Ishikawa (cell line): ENCODE measurements at regions not wholly inside any gene's neighbourhood (a gene's known extent, or its start where the extent isn't known, plus 50 kb on each side); places are given as distances from the start of the nearest gene placed in this dataset.

Source experiments
- CEBPB ChIP-seq: IDR thresholded peaks from 2 replicates; pipeline ENCODE4 v1.6.1; 2012
- CREB1 ChIP-seq: IDR thresholded peaks from 2 replicates; pipeline ENCODE4 v1.6.1; 2012; ENCODE audit warnings: low read depth
- EGR1 ChIP-seq: IDR thresholded peaks from 2 replicates; pipeline ENCODE4 v1.6.1; 2012
- EP300 ChIP-seq: IDR thresholded peaks from 2 replicates; pipeline ENCODE4 v1.6.1; 2012; ENCODE audit warnings: borderline replicate concordance
- FOXM1 ChIP-seq: IDR thresholded peaks from 2 replicates; pipeline ENCODE4 v1.6.1; 2012; ENCODE audit warnings: low read depth, borderline replicate concordance
- MAX ChIP-seq: IDR thresholded peaks from 2 replicates; pipeline ENCODE4 v1.6.1; 2012
- NFIC ChIP-seq: IDR thresholded peaks from 2 replicates; pipeline ENCODE4 v1.6.1; 2012
- RAD21 ChIP-seq: IDR thresholded peaks from 2 replicates; pipeline ENCODE4 v1.6.1; 2012; ENCODE audit warnings: low read depth
- REST ChIP-seq: IDR thresholded peaks from 2 replicates; pipeline ENCODE4 v1.6.1; 2012; ENCODE audit warnings: low read depth, mild to moderate bottlenecking
- TAF1 ChIP-seq: IDR thresholded peaks from 2 replicates; pipeline ENCODE4 v1.6.1; 2012; ENCODE audit warnings: low read depth, mild to moderate bottlenecking
- TCF12 ChIP-seq: IDR thresholded peaks from 2 replicates; pipeline ENCODE4 v1.6.1; 2012; ENCODE audit warnings: low read depth
- TEAD4 ChIP-seq: IDR thresholded peaks from 2 replicates; pipeline ENCODE4 v1.6.1; 2012
- USF1 ChIP-seq: IDR thresholded peaks from 2 replicates; pipeline ENCODE4 v1.6.1; 2012
- YY1 ChIP-seq: IDR thresholded peaks from 2 replicates; pipeline ENCODE4 v1.6.1; 2012; ENCODE audit warnings: low read depth
- ZBTB7A ChIP-seq: IDR thresholded peaks from 2 replicates; pipeline ENCODE4 v1.6.1; 2012; ENCODE audit warnings: low read depth

- TF ChIP-seq ZBTB7A = no peak
- TF ChIP-seq YY1 = no peak
- TF ChIP-seq USF1 = no peak
- no peak for TF ChIP-seq EGR1
- TF ChIP-seq CREB1 = no peak
- no peak for TF ChIP-seq TCF12
- no peak for TF ChIP-seq CEBPB
- TF ChIP-seq TAF1 = no peak
- TF ChIP-seq NFIC = no peak
- TF ChIP-seq FOXM1 = no peak
- no peak for TF ChIP-seq MAX
Observed at GRCh38 chr6:141753180-141753579, 379.5 kb upstream of the GJE1 start.

GRCh38 chr6:141752677-141753076 is 380.0 kb upstream of the GJE1 start:
- TF ChIP-seq YY1 (no peak), REST (no peak), RAD21 (no peak), MAX (no peak), CREB1 (no peak), TCF12 (no peak), CEBPB (no peak), TEAD4 (no peak), FOXM1 (no peak), USF1 (no peak), EP300 (no peak), ZBTB7A (no peak), EGR1 (no peak), NFIC (no peak), TAF1 (no peak)

- TF ChIP-seq EP300 (no peak), TEAD4 (no peak), CEBPB (no peak), MAX (no peak), YY1 (no peak), EGR1 (no peak), TCF12 (no peak), FOXM1 (no peak), USF1 (no peak)
Observed at GRCh38 chr6:141744971-141745370, 387.8 kb upstream of the GJE1 start.

GRCh38 chr6:141744194-141744925 is 388.4 kb upstream of the GJE1 start:
- TF ChIP-seq ZBTB7A = no peak
- no peak for TF ChIP-seq EGR1
- no peak for TF ChIP-seq TAF1

GRCh38 chr6:141736104-141736503 is 396.6 kb upstream of the GJE1 start:
- TF ChIP-seq MAX (no peak), ZBTB7A (no peak), TAF1 (no peak), YY1 (no peak), EGR1 (no peak), RAD21 (no peak), CEBPB (no peak), FOXM1 (no peak), TCF12 (no peak)

GRCh38 chr6:141735126-141735525 is 397.6 kb upstream of the GJE1 start:
- no peak for TF ChIP-seq EGR1
- TF ChIP-seq TCF12 = no peak
- no peak for TF ChIP-seq CEBPB
- TF ChIP-seq CREB1 = no peak
- no peak for TF ChIP-seq USF1
- no peak for TF ChIP-seq NFIC
- no peak for TF ChIP-seq TEAD4
- no peak for TF ChIP-seq FOXM1
- no peak for TF ChIP-seq YY1
- no peak for TF ChIP-seq ZBTB7A
- TF ChIP-seq REST = no peak
- no peak for TF ChIP-seq EP300
- no peak for TF ChIP-seq TAF1
- TF ChIP-seq RAD21 = no peak
- no peak for TF ChIP-seq MAX
